HepG2 (cell line): ENCODE measurements at regions not wholly inside any gene's neighbourhood (a gene's known extent, or its start where the extent isn't known, plus 50 kb on each side); places are given as distances from the start of the nearest gene placed in this dataset.

Experiments used
- ATAC-seq: fragments of 200-7000 bp; cut with Tn5 transposase; 3 replicates; pipeline ENCODE4 v1.9.1; 2020; ENCODE audit warnings: mild to moderate bottlenecking, moderate library complexity
- BruUV-seq: library from RNA; stranded (reverse); fragments of 400-500 nt; replicated peaks from 2 replicates; lab custom pipeline; 2021; lab: Mats Ljungman, UMichigan
- CTCF ChIA-PET: fragments of 300-600 bp; formaldehyde crosslinking; extraction: SDS; loops from one replicate; lab custom pipeline; 2021; ENCODE audit warnings: low total read pairs, inconsistent platforms, low intra/inter-chr PET ratio; lab: Yijun Ruan, JAX
- POLR2A ChIA-PET: fragments of 350-600 bp; sonication (Branson Sonifier 250); formaldehyde crosslinking; loops from one replicate; lab custom pipeline; 2020; ENCODE audit warnings: antibody characterized with exemption, inconsistent platforms; lab: Yijun Ruan, JAX
- DNase-seq: peaks from one replicate; pipeline ENCODE4 v3.0.0-alpha.2; 2015; ENCODE audit warnings: low spot score
- FAIRE-seq: peaks from 3 replicates; lab custom pipeline; 2011; peaks lifted over from hg19 to GRCh38; lab: Jason Lieb, UNC
- H2AFZ ChIP-seq: one replicate; pipeline ENCODE4 v1.6.1; 2011; ENCODE audit warnings: low read length, inconsistent platforms
- H3K27ac ChIP-seq: fragments of 300-600 bp; 3 replicates; pipeline ENCODE4 v1.8.0; 2011; ENCODE audit warnings: mixed run types, mild to moderate bottlenecking, mixed read lengths, low read length, inconsistent platforms; ENCODE audit not compliant: insufficient read depth; ENCODE audit errors: extremely low read length
- H3K27me3 ChIP-seq, 2 experiments: fragments of 200-600 bp in 1 of 2; 2 replicates in 1 of 2; 3 replicates in 1 of 2; pipeline versions ENCODE4 v1.6.0 to v1.8.0; 2011; ENCODE audit warnings: low read length in 2 of 2, mild to moderate bottlenecking in 2 of 2, moderate library complexity in 2 of 2, inconsistent platforms in 1 of 2; ENCODE audit not compliant: insufficient read depth in 2 of 2, control insufficient read depth in 1 of 2
- H3K36me3 ChIP-seq, 2 experiments: fragments of 200-600 bp in 1 of 2; replicated peaks in 1 of 2; 2 replicates in 1 of 2; 3 replicates in 1 of 2; pipeline versions ENCODE4 v1.5.1 to v1.8.0; 2011; ENCODE audit warnings: low read length in 2 of 2, inconsistent platforms in 1 of 2; ENCODE audit not compliant: insufficient read depth in 2 of 2, control insufficient read depth in 1 of 2
- H3K4me1 ChIP-seq: 2 replicates; pipeline ENCODE4 v1.5.1; 2012; ENCODE audit warnings: low read length, inconsistent platforms; ENCODE audit not compliant: insufficient read depth
- H3K4me2 ChIP-seq: 2 replicates; pipeline ENCODE4 v1.6.0; 2011; ENCODE audit warnings: low read depth, low read length, inconsistent platforms
- H3K4me3 ChIP-seq, 3 experiments: fragments of 200-600 bp in 1 of 3; sonication (generic), shearing (Covaris generic) in 1 of 3; replicated peaks in 1 of 3; 2 replicates each; pipeline ENCODE4 v1.5.1; 2011 to 2016; ENCODE audit warnings: low read length in 3 of 3, inconsistent platforms in 2 of 3, low read depth in 2 of 3, mild to moderate bottlenecking in 2 of 3, control low read depth in 1 of 3, mixed read lengths in 1 of 3; ENCODE audit not compliant: insufficient read depth in 1 of 3
- H3K79me2 ChIP-seq: one replicate; pipeline ENCODE4 v1.6.1; 2011; ENCODE audit warnings: low read length, inconsistent platforms; ENCODE audit not compliant: insufficient read depth
- H3K9ac ChIP-seq: 2 replicates; pipeline ENCODE4 v1.6.0; 2011; ENCODE audit warnings: mild to moderate bottlenecking, low read depth, low read length, inconsistent platforms; ENCODE audit not compliant: insufficient read depth
- H3K9me3 ChIP-seq: 2 replicates; pipeline ENCODE4 v1.5.1; 2012; ENCODE audit warnings: mild to moderate bottlenecking, low read length
- H4K20me1 ChIP-seq: 2 replicates; pipeline ENCODE4 v1.6.0; 2011; ENCODE audit warnings: inconsistent platforms, mild to moderate bottlenecking, low read length, moderate library complexity; ENCODE audit not compliant: insufficient read depth
- CENPT ChIP-seq: sonication (generic); formaldehyde crosslinking; IDR thresholded peaks from 2 replicates; pipeline ENCODE4 v1.8.0; 2022; ENCODE audit warnings: low read depth, mild to moderate bottlenecking, moderate library complexity, missing genetic modification reagents
- IRF1 ChIP-seq: sonication (generic); formaldehyde crosslinking; IDR thresholded peaks from 2 replicates; pipeline ENCODE4 v1.4.0; 2020; ENCODE audit warnings: low read depth, mild to moderate bottlenecking, missing genetic modification reagents
- PCBP1 ChIP-seq: fragments of 200-400 bp; formaldehyde crosslinking; IDR thresholded peaks from 2 replicates; pipeline ENCODE4 v1.6.1; 2017; ENCODE audit warnings: mild to moderate bottlenecking, low read depth, low read length, borderline replicate concordance
- RERE ChIP-seq: IDR thresholded peaks from 2 replicates; pipeline ENCODE4 v1.6.1; 2016; ENCODE audit warnings: low read depth, missing genetic modification reagents, missing compliant biosample characterization
- SIX4 ChIP-seq: sonication (generic); formaldehyde crosslinking; IDR thresholded peaks from 2 replicates; pipeline ENCODE4 v1.4.0; 2020; ENCODE audit warnings: missing genetic modification reagents
- TAF1 ChIP-seq: sonication (generic); formaldehyde crosslinking; IDR thresholded peaks from 2 replicates; pipeline ENCODE4 v1.4.0; 2020; ENCODE audit warnings: missing genetic modification reagents
- TERF1 ChIP-seq: sonication (generic); formaldehyde crosslinking; IDR thresholded peaks from 2 replicates; pipeline ENCODE4 v1.8.0; 2022; ENCODE audit warnings: mild to moderate bottlenecking, missing genetic modification reagents, moderate library complexity
- ZBTB43 ChIP-seq: sonication (generic); formaldehyde crosslinking; conservative IDR thresholded peaks from 2 replicates; pipeline ENCODE4 v1.4.0; 2020; ENCODE audit warnings: missing genetic modification reagents
- ZNF280D ChIP-seq: sonication (generic); formaldehyde crosslinking; IDR thresholded peaks from 2 replicates; pipeline ENCODE4 v1.5.1; 2020; ENCODE audit warnings: mild to moderate bottlenecking, missing genetic modification reagents
- ZNF567 ChIP-seq: sonication (generic); formaldehyde crosslinking; IDR thresholded peaks from 2 replicates; pipeline ENCODE4 v1.8.1; 2023; ENCODE audit warnings: mild to moderate bottlenecking, missing genetic modification reagents, borderline replicate concordance
- ZSCAN25 ChIP-seq: sonication (generic); formaldehyde crosslinking; IDR thresholded peaks from 2 replicates; pipeline ENCODE4 v1.8.0; 2022; ENCODE audit warnings: mild to moderate bottlenecking, missing genetic modification reagents
- WGBS: methylation state at CpG from one replicate; pipeline ENCODE4 v1.1.6; 2017; ENCODE audit warnings: low lambda C conversion rate; 5-methylcytosine and 5-hydroxymethylcytosine counted together
- in situ Hi-C: cut with HindIII; loops from 2 replicates; pipeline ENCODE4 v1.10.0; 2017; ENCODE audit warnings: low pct_unique_long_range_greater_than_20kb; ENCODE audit not compliant: extremely low pct_ligation_motif_present
- intact Hi-C: fragments of 100-400 bp; cut with micrococcal nuclease; formaldehyde crosslinking; loops from one replicate; pipeline ENCODE4 v1.10.0; 2022; ENCODE audit not compliant: unreplicated experiment

- no peak for DNase-seq
- Histone ChIP-seq H3K27me3 (no peaks in the 10 kb centered on the region), H3K79me2 (no peaks in the 10 kb centered on the region), H3K36me3 (no peaks in the 10 kb centered on the region), H3K9me3 (peaks cover 11% of the 10 kb centered on the region)
- CTCF ChIA-PET, result no interaction called here
- no TSS peak for BruUV-seq
- WGBS, result 32% methylated on average over 2 of the region's 2 CpGs
- no peak for TF ChIP-seq PCBP1
- no peak for TF ChIP-seq TAF1
- no peak for TF ChIP-seq RERE
- no peak for TF ChIP-seq IRF1 (CRISPR knock-in tag)
- TF ChIP-seq SIX4 (CRISPR knock-in tag), result no peak
- no peak for TF ChIP-seq TERF1 (CRISPR knock-in tag)
- TF ChIP-seq ZNF280D (CRISPR knock-in tag), result no peak
- no peak for TF ChIP-seq ZSCAN25 (CRISPR knock-in tag)
- no peak for TF ChIP-seq CENPT
- no peak for TF ChIP-seq ZNF567 (CRISPR knock-in tag)
- TF ChIP-seq ZBTB43 (CRISPR knock-in tag), result no peak
- TF ChIP-seq, all 625 proteins: peak for 0
- H4K20me1 ChIP-seq, result no peaks in the 10 kb centered on the region
- POLR2A ChIA-PET, result no interaction called here
- intact Hi-C loops, result no loop called here
- H3K4me3 ChIP-seq, result no peak overlapping the region
- in situ Hi-C loops, result no loop called here
- H3K4me1 ChIP-seq, result peaks cover 8% of the 10 kb centered on the region
- FAIRE-seq, result no peak
- H3K4me2 ChIP-seq, result no peak overlapping the region
- no peak overlapping the region for H3K27ac ChIP-seq
- no peak overlapping the region for H2AFZ ChIP-seq
- no peak overlapping the region for H3K9ac ChIP-seq
- ATAC-seq, result no peak
Observed at GRCh38 chr7:86958380-86958779, 101.1 kb downstream of the ELAPOR2 start.
